ENCODE measurements at regions not wholly inside any gene's neighbourhood (a gene's known extent, or its start where the extent isn't known, plus 50 kb on each side); places are given as distances from the start of the nearest gene placed in this dataset.

- H2AFZ ChIP-seq, result no peak overlapping the region
- intact Hi-C loops (cut with micrococcal nuclease; ENCODE audit: unreplicated experiment), result no loop called here
- H3K27me3 ChIP-seq (ENCODE audit: insufficient read depth, low read depth), result no peaks in the 10 kb centered on the region
- H3K9me2 ChIP-seq (ENCODE audit: insufficient read depth), result no peaks in the 10 kb centered on the region
- ChIA-PET POLR2A (ENCODE audit: unreplicated experiment) (no interaction called here), CTCF (no interaction called here)
- no peaks in the 10 kb centered on the region for H3K79me2 ChIP-seq (ENCODE audit: low read depth)
- H3F3A ChIP-seq (ENCODE audit: insufficient read depth, low read depth), result no peaks in the 10 kb centered on the region
- H3K9me3 ChIP-seq (ENCODE audit: insufficient read depth, low read depth), result no peaks in the 10 kb centered on the region
- DNase-seq, result no peak
- no peaks in the 10 kb centered on the region for H3K36me3 ChIP-seq (ENCODE audit: low read depth)
- H3K4me3 ChIP-seq, result no peak overlapping the region
- no peak overlapping the region for H3K4me2 ChIP-seq
- TF ChIP-seq EZH2 (IDR thresholded peaks at IDR 0.05; ENCODE audit: low read depth), result no peak
- TF ChIP-seq, protein P1, sequence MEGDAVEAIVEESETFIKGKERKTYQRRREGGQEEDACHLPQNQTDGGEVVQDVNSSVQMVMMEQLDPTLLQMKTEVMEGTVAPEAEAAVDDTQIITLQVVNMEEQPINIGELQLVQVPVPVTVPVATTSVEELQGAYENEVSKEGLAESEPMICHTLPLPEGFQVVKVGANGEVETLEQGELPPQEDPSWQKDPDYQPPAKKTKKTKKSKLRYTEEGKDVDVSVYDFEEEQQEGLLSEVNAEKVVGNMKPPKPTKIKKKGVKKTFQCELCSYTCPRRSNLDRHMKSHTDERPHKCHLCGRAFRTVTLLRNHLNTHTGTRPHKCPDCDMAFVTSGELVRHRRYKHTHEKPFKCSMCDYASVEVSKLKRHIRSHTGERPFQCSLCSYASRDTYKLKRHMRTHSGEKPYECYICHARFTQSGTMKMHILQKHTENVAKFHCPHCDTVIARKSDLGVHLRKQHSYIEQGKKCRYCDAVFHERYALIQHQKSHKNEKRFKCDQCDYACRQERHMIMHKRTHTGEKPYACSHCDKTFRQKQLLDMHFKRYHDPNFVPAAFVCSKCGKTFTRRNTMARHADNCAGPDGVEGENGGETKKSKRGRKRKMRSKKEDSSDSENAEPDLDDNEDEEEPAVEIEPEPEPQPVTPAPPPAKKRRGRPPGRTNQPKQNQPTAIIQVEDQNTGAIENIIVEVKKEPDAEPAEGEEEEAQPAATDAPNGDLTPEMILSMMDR (conservative IDR thresholded peaks at IDR 0.05), result no peak
- BruUV-seq (replicated peaks), result no TSS peak
- no peaks in the 10 kb centered on the region for H4K20me1 ChIP-seq (ENCODE audit: insufficient read depth)
- H3K27ac ChIP-seq, result no peak overlapping the region
- H3K4me1 ChIP-seq (replicated peaks; ENCODE audit: insufficient read depth), result no peaks in the 10 kb centered on the region
Observed at GRCh38 chr3:59254433-59254832, 204.6 kb upstream of the CFAP20DC start.

DNA sequence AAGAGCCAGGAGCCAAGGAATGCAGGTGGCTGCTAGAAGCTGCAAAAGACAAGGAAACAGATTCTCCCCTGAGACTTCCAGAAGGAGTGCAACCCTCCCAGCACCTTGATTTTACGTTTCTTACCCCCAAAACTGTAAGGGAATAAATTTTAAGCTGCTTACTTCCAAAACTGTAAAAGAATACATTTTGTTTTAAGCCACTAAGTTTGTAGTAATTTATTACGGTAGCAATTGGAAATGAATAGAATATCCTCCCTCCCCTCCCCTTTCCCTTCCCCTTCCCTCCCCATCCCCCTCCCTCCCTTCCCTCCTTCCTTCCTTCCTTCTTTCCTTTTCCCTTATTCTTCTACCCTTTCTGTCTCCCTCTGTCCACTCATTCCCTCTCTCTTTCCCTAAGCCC lies 203.7 kb upstream of the CFAP20DC start:
- CTCF ChIA-PET, result no interaction called here
- no TSS peak for BruUV-seq (replicated peaks)
- no peaks in the 10 kb centered on the region for H3K4me1 ChIP-seq (replicated peaks; ENCODE audit: insufficient read depth)
- TF ChIP-seq EZH2 (IDR thresholded peaks at IDR 0.05; ENCODE audit: low read depth), result no peak
- TF ChIP-seq, protein P1 (conservative IDR thresholded peaks at IDR 0.05), result no peak
- no peaks in the 10 kb centered on the region for H3K9me3 ChIP-seq (ENCODE audit: insufficient read depth, low read depth)
- H3F3A ChIP-seq (ENCODE audit: insufficient read depth, low read depth), result no peaks in the 10 kb centered on the region
- no peaks in the 10 kb centered on the region for H3K79me2 ChIP-seq (ENCODE audit: low read depth)
- intact Hi-C loops (cut with micrococcal nuclease; ENCODE audit: unreplicated experiment), result no loop called here
- H3K27me3 ChIP-seq (ENCODE audit: insufficient read depth, low read depth), result no peaks in the 10 kb centered on the region
- H4K20me1 ChIP-seq (ENCODE audit: insufficient read depth), result no peaks in the 10 kb centered on the region
- H3K4me3 ChIP-seq, result no peak overlapping the region
- no peaks in the 10 kb centered on the region for H3K36me3 ChIP-seq (ENCODE audit: low read depth)
- no peaks in the 10 kb centered on the region for H3K9me2 ChIP-seq (ENCODE audit: insufficient read depth)
- no peak overlapping the region for H3K27ac ChIP-seq
- POLR2A ChIA-PET (ENCODE audit: unreplicated experiment), result no interaction called here
- no peak overlapping the region for H2AFZ ChIP-seq
- DNase-seq, result no peak
- H3K4me2 ChIP-seq, result no peak overlapping the region

DNA sequence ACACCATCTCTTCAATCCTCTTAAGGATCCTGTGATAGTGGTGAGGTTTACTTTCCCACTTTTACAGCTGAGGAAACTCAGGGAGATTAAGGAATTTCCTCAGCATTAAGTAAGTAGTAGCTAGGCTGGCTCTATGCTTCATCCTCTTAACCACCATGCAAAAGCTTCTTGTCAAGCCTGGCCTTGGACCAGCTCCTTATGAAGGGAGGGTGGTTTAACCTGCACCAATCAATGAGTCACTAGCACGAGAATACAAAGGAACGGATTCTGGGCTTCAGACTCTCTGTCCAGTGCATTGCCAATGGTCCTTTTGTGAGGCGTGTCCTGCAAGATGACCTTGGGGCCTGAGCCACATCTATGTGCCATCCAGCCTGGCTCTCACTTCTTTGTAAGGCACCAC lies 202.0 kb upstream of the CFAP20DC start:
- H3F3A ChIP-seq (ENCODE audit: insufficient read depth, low read depth), result no peaks in the 10 kb centered on the region
- no peak overlapping the region for H3K4me3 ChIP-seq
- no peak overlapping the region for H3K27ac ChIP-seq
- H2AFZ ChIP-seq, result no peak overlapping the region
- DNase-seq, result no peak
- no peaks in the 10 kb centered on the region for H3K36me3 ChIP-seq (ENCODE audit: low read depth)
- no peaks in the 10 kb centered on the region for H4K20me1 ChIP-seq (ENCODE audit: insufficient read depth)
- TF ChIP-seq EZH2 (IDR thresholded peaks at IDR 0.05; ENCODE audit: low read depth), result no peak
- TF ChIP-seq, protein P1 (conservative IDR thresholded peaks at IDR 0.05), result no peak
- CTCF ChIA-PET, result no interaction called here
- H3K27me3 ChIP-seq (ENCODE audit: insufficient read depth, low read depth), result no peaks in the 10 kb centered on the region
- BruUV-seq (replicated peaks), result no TSS peak
- H3K9me3 ChIP-seq (ENCODE audit: insufficient read depth, low read depth), result no peaks in the 10 kb centered on the region
- POLR2A ChIA-PET (ENCODE audit: unreplicated experiment), result no interaction called here
- no peaks in the 10 kb centered on the region for H3K4me1 ChIP-seq (replicated peaks; ENCODE audit: insufficient read depth)
- no peaks in the 10 kb centered on the region for H3K79me2 ChIP-seq (ENCODE audit: low read depth)
- H3K9me2 ChIP-seq (ENCODE audit: insufficient read depth), result no peaks in the 10 kb centered on the region
- intact Hi-C loops (cut with micrococcal nuclease; ENCODE audit: unreplicated experiment), result no loop called here
- no peak overlapping the region for H3K4me2 ChIP-seq

All from PC-9 (cell line).